ENCODE measurements at regions not wholly inside any gene's neighbourhood (a gene's known extent, or its start where the extent isn't known, plus 50 kb on each side); places are given as distances from the start of the nearest gene placed in this dataset.
A peak's percentile ranks its signal among the peaks of the same experiment; 100 is the strongest.

GRCh38 chr20:60802676-60803075 lies 449.4 kb upstream of the CDH4 start:
- Mint-ChIP-seq H3K4me3 (no peak overlapping the region), H3K4me1 (peaks cover 14% of the 10 kb centered on the region), H3K36me3 (ENCODE audit: low read depth) (no peaks in the 10 kb centered on the region), H3K27me3 (ENCODE audit: insufficient read depth) (peaks cover 8% of the 10 kb centered on the region), H3K27ac (no peak overlapping the region), H3K9me3 (peaks cover 25% of the 10 kb centered on the region)
- 97% methylated on average over 3 to 5 of the region's 5 CpGs for WGBS, 2 experiments (ENCODE audit: insufficient coverage in 1 of 2, insufficient read length in 1 of 2)
- H3K9ac ChIP-seq (ENCODE audit: extremely low read depth, low read length, poor library complexity, severe bottlenecking) = no peak overlapping the region
- H3K36me3 ChIP-seq (ENCODE audit: control insufficient read depth, insufficient read depth, low read length) = no peaks in the 10 kb centered on the region
- H3K4me1 ChIP-seq (ENCODE audit: control insufficient read depth, insufficient read depth, low read length) = no peaks in the 10 kb centered on the region
- no peak for TF ChIP-seq CTCF (conservative IDR thresholded peaks at IDR 0.05)
- peaks cover 4% of the 10 kb centered on the region for H3K9me3 ChIP-seq (ENCODE audit: control insufficient read depth, low read length)
- no peak overlapping the region for H3K27ac ChIP-seq (ENCODE audit: low read depth, low read length)
- H3K4me3 ChIP-seq (ENCODE audit: low read length) = no peak overlapping the region
- H3K27me3 ChIP-seq (ENCODE audit: control insufficient read depth, insufficient read depth, low read length, poor library complexity, severe bottlenecking) = no peaks in the 10 kb centered on the region
- no peak for DNase-seq

- H3K36me3 ChIP-seq (ENCODE audit: control insufficient read depth, insufficient read depth, low read length) = no peaks in the 10 kb centered on the region
- H3K36me3 Mint-ChIP-seq (ENCODE audit: low read depth) = no peaks in the 10 kb centered on the region
- no peaks in the 10 kb centered on the region for H3K4me1 ChIP-seq (ENCODE audit: control insufficient read depth, insufficient read depth, low read length)
- H3K27ac Mint-ChIP-seq = no peak overlapping the region
- peaks cover 22% of the 10 kb centered on the region for H3K9me3 Mint-ChIP-seq
- peaks cover 4% of the 10 kb centered on the region for H3K9me3 ChIP-seq (ENCODE audit: control insufficient read depth, low read length)
- WGBS, 2 experiments (ENCODE audit: insufficient coverage in 1 of 2, insufficient read length in 1 of 2) = 83 to 95% methylated on average over 3 to 6 of the region's 7 CpGs
- H3K4me3 ChIP-seq (ENCODE audit: low read length) = no peak overlapping the region
- no peak for DNase-seq
- H3K27ac ChIP-seq (ENCODE audit: low read depth, low read length) = no peak overlapping the region
- peaks cover 14% of the 10 kb centered on the region for H3K4me1 Mint-ChIP-seq
- no peak overlapping the region for H3K9ac ChIP-seq (ENCODE audit: extremely low read depth, low read length, poor library complexity, severe bottlenecking)
- peaks cover 8% of the 10 kb centered on the region for H3K27me3 Mint-ChIP-seq (ENCODE audit: insufficient read depth)
- no peak for TF ChIP-seq CTCF (conservative IDR thresholded peaks at IDR 0.05)
- no peak overlapping the region for H3K4me3 Mint-ChIP-seq
- no peaks in the 10 kb centered on the region for H3K27me3 ChIP-seq (ENCODE audit: control insufficient read depth, insufficient read depth, low read length, poor library complexity, severe bottlenecking)
Measured at GRCh38 chr20:60803335-60804055, 448.6 kb upstream of the CDH4 start.

- peaks cover 14% of the 10 kb centered on the region for H3K4me1 Mint-ChIP-seq
- TF ChIP-seq CTCF (conservative IDR thresholded peaks at IDR 0.05) = no peak
- Histone ChIP-seq H3K27ac (ENCODE audit: low read depth, low read length) (no peak overlapping the region), H3K27me3 (ENCODE audit: control insufficient read depth, insufficient read depth, low read length, poor library complexity, severe bottlenecking) (no peaks in the 10 kb centered on the region), H3K9ac (ENCODE audit: extremely low read depth, low read length, poor library complexity, severe bottlenecking) (no peak overlapping the region), H3K9me3 (ENCODE audit: control insufficient read depth, low read length) (peaks cover 4% of the 10 kb centered on the region), H3K4me1 (ENCODE audit: control insufficient read depth, insufficient read depth, low read length) (no peaks in the 10 kb centered on the region), H3K36me3 (ENCODE audit: control insufficient read depth, insufficient read depth, low read length) (no peaks in the 10 kb centered on the region), H3K4me3 (ENCODE audit: low read length) (no peak overlapping the region)
- peak; percentile 60 for DNase-seq
- no peaks in the 10 kb centered on the region for H3K36me3 Mint-ChIP-seq (ENCODE audit: low read depth)
- WGBS, 2 experiments (ENCODE audit: insufficient coverage in 1 of 2, insufficient read length in 1 of 2) = 57 to 58% methylated on average over 3 to 4 of the region's 4 CpGs
- no peak overlapping the region for H3K27ac Mint-ChIP-seq
- no peak overlapping the region for H3K4me3 Mint-ChIP-seq
- H3K27me3 Mint-ChIP-seq (ENCODE audit: insufficient read depth) = peaks cover 8% of the 10 kb centered on the region
- H3K9me3 Mint-ChIP-seq = peaks cover 19% of the 10 kb centered on the region
Measured at GRCh38 chr20:60804240-60804917, 447.7 kb upstream of the CDH4 start.

Measured in endodermal cell (in vitro differentiated cells).